ENCODE measurements at regions not wholly inside any gene's neighbourhood (a gene's known extent, or its start where the extent isn't known, plus 50 kb on each side); places are given as distances from the start of the nearest gene placed in this dataset.

- H4K20me1 ChIP-seq (replicated peaks; ENCODE audit: control insufficient read depth, extremely low read depth, insufficient read depth, low read length) = no peaks in the 10 kb centered on the region
- H3K4me3 ChIP-seq (replicated peaks in 1 of 3; ENCODE audit: insufficient read depth in 1 of 3, low read depth in 1 of 3, low read length in 3 of 3) = no peak overlapping the region
- H3K9ac ChIP-seq (replicated peaks; ENCODE audit: extremely low read depth, insufficient read depth, low read length) = no peak overlapping the region
- BruUV-seq (replicated peaks) = no TSS peak
- no peak overlapping the region for H2AFZ ChIP-seq (ENCODE audit: low read depth, low read length)
- H3K9me3 ChIP-seq (replicated peaks; ENCODE audit: control insufficient read depth, insufficient read depth, low read length) = no peaks in the 10 kb centered on the region
- FAIRE-seq = no peak
- ChIA-PET CTCF (interaction anchor here (1.0 to 1.4 kb wide), 3 partner anchors 17 to 60 kb away, joined by 3 read pairs; no protein-coding TSS in a partner anchor), POLR2A (no interaction called here)
- TF ChIP-seq FOS (IDR thresholded peaks at IDR 0.05; ENCODE audit: borderline replicate concordance, insufficient read depth, low read length) = no peak
- TF ChIP-seq POLR2AphosphoS5 (IDR thresholded peaks at IDR 0.05; ENCODE audit: insufficient read depth, low read depth, low read length) = no peak
- TF ChIP-seq POLR2A (IDR thresholded peaks at IDR 0.05; ENCODE audit: low read depth, low read length) = no peak
- no peak for TF ChIP-seq MAX (IDR thresholded peaks at IDR 0.05; ENCODE audit: insufficient read depth, insufficient read length)
- TF ChIP-seq, protein P1, sequence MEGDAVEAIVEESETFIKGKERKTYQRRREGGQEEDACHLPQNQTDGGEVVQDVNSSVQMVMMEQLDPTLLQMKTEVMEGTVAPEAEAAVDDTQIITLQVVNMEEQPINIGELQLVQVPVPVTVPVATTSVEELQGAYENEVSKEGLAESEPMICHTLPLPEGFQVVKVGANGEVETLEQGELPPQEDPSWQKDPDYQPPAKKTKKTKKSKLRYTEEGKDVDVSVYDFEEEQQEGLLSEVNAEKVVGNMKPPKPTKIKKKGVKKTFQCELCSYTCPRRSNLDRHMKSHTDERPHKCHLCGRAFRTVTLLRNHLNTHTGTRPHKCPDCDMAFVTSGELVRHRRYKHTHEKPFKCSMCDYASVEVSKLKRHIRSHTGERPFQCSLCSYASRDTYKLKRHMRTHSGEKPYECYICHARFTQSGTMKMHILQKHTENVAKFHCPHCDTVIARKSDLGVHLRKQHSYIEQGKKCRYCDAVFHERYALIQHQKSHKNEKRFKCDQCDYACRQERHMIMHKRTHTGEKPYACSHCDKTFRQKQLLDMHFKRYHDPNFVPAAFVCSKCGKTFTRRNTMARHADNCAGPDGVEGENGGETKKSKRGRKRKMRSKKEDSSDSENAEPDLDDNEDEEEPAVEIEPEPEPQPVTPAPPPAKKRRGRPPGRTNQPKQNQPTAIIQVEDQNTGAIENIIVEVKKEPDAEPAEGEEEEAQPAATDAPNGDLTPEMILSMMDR (IDR thresholded peaks at IDR 0.05; ENCODE audit: extremely low read depth in 1 of 2, insufficient read depth in 1 of 2, low read depth in 1 of 2, low read length in 2 of 2) = no peak
- TF ChIP-seq GATA2 (IDR thresholded peaks at IDR 0.05; ENCODE audit: insufficient read depth, insufficient read length, low read depth, low read length) = no peak
- no peak for TF ChIP-seq EZH2 (IDR thresholded peaks at IDR 0.05; ENCODE audit: borderline replicate concordance, low read depth, low read length, severe bottlenecking)
- TF ChIP-seq JUN (IDR thresholded peaks at IDR 0.05; ENCODE audit: borderline replicate concordance, insufficient read depth, insufficient read length, low read depth) = no peak
- TF ChIP-seq MYC (IDR thresholded peaks at IDR 0.05; ENCODE audit: low read depth, low read length) = no peak
- intact Hi-C loops (cut with micrococcal nuclease) = no loop called here
- no peaks in the 10 kb centered on the region for H3K27me3 ChIP-seq (ENCODE audit: control insufficient read depth in 2 of 2, insufficient read depth in 2 of 2, low read length in 2 of 2)
- no peaks in the 10 kb centered on the region for H3K9me1 ChIP-seq (replicated peaks; ENCODE audit: control insufficient read depth, extremely low read depth, insufficient read depth, low read length)
- no peak overlapping the region for H3K4me2 ChIP-seq (ENCODE audit: insufficient read depth, low read length)
- no peak overlapping the region for H3K27ac ChIP-seq (ENCODE audit: insufficient read depth, low read depth, low read length)
- H3K79me2 ChIP-seq (ENCODE audit: control insufficient read depth, insufficient read depth, low read length) = no peaks in the 10 kb centered on the region
- dilution Hi-C loops (cut with MboI; ENCODE audit: extremely low pct_ligation_motif_present, low sequenced_read_pairs) = no loop called here
- H3K36me3 ChIP-seq (ENCODE audit: control insufficient read depth in 2 of 2, extremely low read depth in 1 of 2, insufficient read depth in 2 of 2, low read length in 2 of 2) = no peaks in the 10 kb centered on the region
- DNase-seq (ENCODE audit: low read depth, low spot score) = no peak
- H3K4me1 ChIP-seq (ENCODE audit: control insufficient read depth, extremely low read depth, insufficient read depth, low read length) = peaks cover 28% of the 10 kb centered on the region
Measured at GRCh38 chr15:38086611-38087010, 152.2 kb downstream of the TMCO5A start.

Data from endothelial cell of umbilical vein (primary cell).